Stimulated activated naive B cell treated with anti-CD40 and anti-IgM and Interleukin-4, amounts not matched to agents 10 μg/mL and 1 μg/mL and 100 μg/mL, for 72 hours (primary cell): ENCODE measurements at regions not wholly inside any gene's neighbourhood (a gene's known extent, or its start where the extent isn't known, plus 50 kb on each side); places are given as distances from the start of the nearest gene placed in this dataset.

Experiments used
- ATAC-seq, 2 donors: fragments of 150-1000 bp; cut with Tn5 transposase; replicated peaks; 2 replicates each; pipeline ENCODE4 v1.10.0; 2021; ENCODE audit warnings: moderate library complexity in 1 of 2
- DNase-seq: peaks from one replicate; pipeline ENCODE4 v3.0.0; 2021
- H3K27ac Mint-ChIP-seq: one replicate; pipeline ENCODE4 v1.8.0; 2022; ENCODE audit warnings: mild to moderate bottlenecking, mixed read lengths
- H3K27me3 Mint-ChIP-seq, 2 donors: one replicate each; pipeline ENCODE4 v1.8.0; 2022; ENCODE audit warnings: mixed read lengths in 2 of 2
- H3K36me3 Mint-ChIP-seq, 2 donors: one replicate each; pipeline ENCODE4 v1.8.0; 2022; ENCODE audit warnings: mixed read lengths in 2 of 2, mild to moderate bottlenecking in 1 of 2
- H3K4me1 Mint-ChIP-seq, 2 donors: one replicate each; pipeline ENCODE4 v1.8.0; 2022; ENCODE audit warnings: mixed read lengths in 2 of 2, mild to moderate bottlenecking in 1 of 2
- H3K4me3 Mint-ChIP-seq, 2 donors: one replicate each; pipeline ENCODE4 v1.8.0; 2022; ENCODE audit warnings: mild to moderate bottlenecking in 2 of 2, mixed read lengths in 2 of 2, moderate library complexity in 1 of 2
- H3K9me3 Mint-ChIP-seq, 2 donors: one replicate each; pipeline ENCODE4 v1.8.0; 2022; ENCODE audit warnings: mixed read lengths in 2 of 2, mild to moderate bottlenecking in 1 of 2

DNA sequence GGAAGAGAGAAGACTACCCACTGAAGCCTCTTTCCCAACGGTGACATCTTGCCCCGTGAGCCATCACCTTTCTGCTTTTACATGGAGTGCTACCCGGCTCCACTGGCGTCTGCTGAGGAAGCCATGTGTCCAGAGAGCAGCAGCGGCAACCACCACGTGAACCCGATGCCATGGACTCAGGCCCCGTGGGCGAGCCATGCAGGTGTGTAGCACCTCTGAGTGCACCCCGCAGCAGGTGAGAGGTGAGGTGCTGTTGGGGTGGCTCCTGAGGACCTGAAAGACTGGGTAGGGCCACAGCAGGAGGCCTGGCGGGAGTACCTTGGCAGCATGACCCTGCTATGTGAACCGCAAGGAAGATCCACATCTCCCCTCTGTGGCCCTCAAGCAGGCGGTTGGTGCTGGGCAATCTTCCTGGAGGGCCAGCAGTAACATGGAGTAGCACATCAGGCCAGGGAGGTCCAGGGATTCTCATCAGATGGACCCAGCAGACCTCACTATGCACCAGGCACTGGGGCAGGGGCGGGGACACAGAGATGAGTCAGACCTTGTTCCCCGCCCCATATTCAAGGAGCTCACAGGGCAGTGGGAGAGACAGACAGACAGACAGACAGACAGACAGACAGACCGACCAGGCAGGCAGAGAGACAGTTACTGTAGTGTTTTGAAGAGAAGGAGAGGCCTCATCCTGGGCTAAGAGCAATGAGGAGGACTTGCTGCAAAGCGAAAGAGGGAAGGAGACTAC is 129.6 kb downstream of the PAPOLA start:
- H3K4me3 Mint-ChIP-seq: no peak overlapping the region

DNA sequence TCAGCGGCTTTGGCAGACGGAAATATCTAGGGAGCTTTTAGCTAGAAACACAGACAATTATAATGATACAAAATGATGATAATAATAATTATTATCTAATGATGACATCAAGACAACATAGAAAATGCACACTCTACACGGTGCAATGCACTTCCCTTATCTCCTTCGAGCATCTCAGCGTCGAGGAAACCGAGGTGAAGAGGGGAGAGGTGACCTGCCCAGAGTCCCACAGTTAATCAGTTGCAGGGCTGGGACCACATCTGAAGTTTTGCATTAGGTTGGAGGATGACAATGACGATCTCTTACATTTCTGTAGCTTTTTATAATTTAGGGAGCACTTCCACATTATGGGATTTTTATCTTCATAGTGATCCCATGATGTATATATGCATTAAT is 130.2 kb downstream of the PAPOLA start:
- H3K4me1 Mint-ChIP-seq: no peaks in the 10 kb centered on the region
- H3K36me3 Mint-ChIP-seq: no peaks in the 10 kb centered on the region
- ATAC-seq (no peak), DNase-seq (no peak)
- H3K9me3 Mint-ChIP-seq: no peaks in the 10 kb centered on the region
- H3K4me3 Mint-ChIP-seq: no peak overlapping the region
- H3K27ac Mint-ChIP-seq: no peak overlapping the region
- H3K27me3 Mint-ChIP-seq: no peaks in the 10 kb centered on the region

More for the DNA sequence above, 129.6 kb downstream of the PAPOLA start:
- H3K27ac Mint-ChIP-seq: no peak overlapping the region
- H3K36me3 Mint-ChIP-seq: no peaks in the 10 kb centered on the region
- no peak for ATAC-seq
- no peaks in the 10 kb centered on the region for H3K27me3 Mint-ChIP-seq
- H3K4me1 Mint-ChIP-seq: no peaks in the 10 kb centered on the region
- no peaks in the 10 kb centered on the region for H3K9me3 Mint-ChIP-seq
- DNase-seq: no peak

DNA sequence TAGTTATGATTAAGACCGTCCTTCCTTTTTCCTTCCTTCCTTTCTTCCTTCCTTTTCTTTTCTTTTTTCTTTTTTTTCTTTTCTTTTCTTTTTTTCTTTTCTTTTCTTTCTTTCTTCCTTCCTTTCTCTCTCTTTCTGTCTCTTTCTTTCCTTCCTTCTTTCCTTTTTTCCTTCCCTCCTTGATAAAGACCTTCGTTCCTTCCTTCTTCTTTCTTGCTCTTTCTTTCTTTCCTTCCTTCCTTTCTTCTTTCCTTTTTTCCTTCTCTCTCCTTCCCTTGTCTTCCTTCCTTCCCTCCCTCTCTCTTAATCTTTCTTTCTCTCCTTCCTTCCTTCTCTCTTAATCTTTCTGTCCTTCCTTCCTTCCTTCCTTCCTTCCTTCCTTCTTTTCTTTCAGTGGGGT is 130.9 kb downstream of the PAPOLA start:
- Mint-ChIP-seq H3K27ac (no peak overlapping the region), H3K4me1 (no peaks in the 10 kb centered on the region), H3K27me3 (no peaks in the 10 kb centered on the region), H3K9me3 (no peaks in the 10 kb centered on the region), H3K36me3 (no peaks in the 10 kb centered on the region), H3K4me3 (no peak overlapping the region)
- no peak for DNase-seq
- no peak for ATAC-seq

DNA sequence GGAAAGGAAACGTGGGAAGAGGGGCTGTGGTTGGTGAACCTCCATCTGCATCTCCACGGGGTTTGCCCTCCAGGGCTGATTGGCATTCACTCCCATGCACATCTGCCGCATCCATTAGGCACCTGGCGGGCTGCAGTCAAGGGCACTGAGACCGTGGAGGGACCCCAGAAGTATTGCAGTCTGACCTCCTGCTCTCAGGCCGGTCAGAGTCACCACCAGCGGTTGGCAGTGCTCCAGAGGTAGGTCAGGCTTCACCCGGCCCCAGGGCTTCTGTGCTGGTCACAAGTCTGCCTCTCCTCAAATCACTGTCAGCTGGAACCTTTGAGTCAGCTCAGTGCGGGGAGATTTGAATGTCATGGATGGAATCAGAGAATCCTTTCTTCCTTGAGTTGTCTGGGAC is 132.3 kb downstream of the PAPOLA start:
- Mint-ChIP-seq H3K27ac (no peak overlapping the region), H3K4me1 (no peaks in the 10 kb centered on the region), H3K4me3 (no peak overlapping the region), H3K9me3 (no peaks in the 10 kb centered on the region), H3K36me3 (no peaks in the 10 kb centered on the region), H3K27me3 (no peaks in the 10 kb centered on the region)
- DNase-seq: no peak
- ATAC-seq: no peak

DNA sequence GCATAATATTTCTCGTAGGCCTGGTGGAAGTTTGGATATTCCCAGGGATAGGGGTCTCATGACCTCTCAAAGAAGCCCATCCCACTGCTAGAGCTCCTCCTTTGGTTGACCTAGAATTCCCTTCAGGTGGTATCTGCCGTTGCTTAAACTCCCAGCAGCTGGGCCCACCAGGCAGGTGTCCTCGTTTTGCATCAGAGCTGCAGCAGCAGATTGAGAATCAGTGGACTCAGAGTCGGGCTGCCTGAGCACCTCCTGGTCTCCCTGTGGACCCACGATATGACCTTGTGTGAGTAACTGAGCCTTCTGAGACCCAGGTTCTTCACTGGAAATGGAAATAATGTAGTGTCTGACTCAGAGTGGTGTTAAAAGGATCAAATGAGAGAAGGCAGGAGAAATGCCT is 132.7 kb downstream of the PAPOLA start:
- DNase-seq (no peak), ATAC-seq (no peak)
- H3K4me1 Mint-ChIP-seq: no peaks in the 10 kb centered on the region
- H3K4me3 Mint-ChIP-seq: no peak overlapping the region
- H3K27ac Mint-ChIP-seq: no peak overlapping the region
- H3K27me3 Mint-ChIP-seq: no peaks in the 10 kb centered on the region
- H3K36me3 Mint-ChIP-seq: no peaks in the 10 kb centered on the region
- H3K9me3 Mint-ChIP-seq: no peaks in the 10 kb centered on the region

DNA sequence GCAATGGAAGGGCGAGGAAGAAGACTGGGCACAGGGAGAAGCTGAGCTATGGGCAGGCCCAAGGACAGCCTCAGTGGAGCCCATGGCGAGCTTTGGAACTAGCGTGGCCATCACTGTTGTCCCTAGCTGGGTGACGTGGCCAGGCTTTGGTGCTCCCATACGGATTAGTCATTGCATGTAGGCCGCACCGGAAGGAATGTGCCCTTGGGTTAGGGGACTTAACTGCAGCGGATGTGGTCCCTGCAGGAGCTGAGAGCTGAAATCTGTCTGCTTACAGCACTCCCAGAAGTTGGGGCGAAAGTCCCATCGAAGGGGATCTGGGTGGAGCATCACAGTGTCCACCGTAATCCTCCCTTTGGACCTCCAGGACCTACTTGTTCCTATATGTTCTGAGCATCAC is 133.7 kb downstream of the PAPOLA start:
- no peak overlapping the region for H3K27ac Mint-ChIP-seq
- DNase-seq (no peak), ATAC-seq (no peak)
- H3K9me3 Mint-ChIP-seq: no peaks in the 10 kb centered on the region
- H3K27me3 Mint-ChIP-seq: no peaks in the 10 kb centered on the region
- H3K36me3 Mint-ChIP-seq: no peaks in the 10 kb centered on the region
- H3K4me3 Mint-ChIP-seq: no peak overlapping the region
- no peaks in the 10 kb centered on the region for H3K4me1 Mint-ChIP-seq

DNA sequence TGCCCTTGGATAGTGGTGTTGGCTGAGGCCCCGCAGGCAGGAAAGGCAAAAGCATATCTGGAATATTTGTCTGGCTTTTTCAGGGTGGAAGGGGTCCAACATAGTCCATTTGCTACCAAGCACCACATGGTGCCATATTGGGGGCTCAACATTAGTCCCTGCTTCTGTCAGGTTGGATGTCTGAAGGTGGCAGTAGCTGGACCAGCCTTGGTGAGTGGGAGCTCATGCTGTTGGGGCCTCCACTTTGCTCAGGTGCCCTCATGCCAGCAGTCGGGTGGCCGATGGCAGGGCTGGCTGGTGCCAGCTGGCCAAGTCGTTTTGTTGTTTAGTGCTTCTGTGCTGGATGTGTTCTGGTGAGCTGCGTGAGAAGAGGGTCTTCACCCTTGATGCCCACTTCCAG is 135.3 kb downstream of the PAPOLA start:
- H3K4me1 Mint-ChIP-seq: no peaks in the 10 kb centered on the region
- H3K27me3 Mint-ChIP-seq: peaks cover 0 to 6% of the 10 kb centered on the region in 2 donors
- DNase-seq (no peak), ATAC-seq (no peak)
- H3K36me3 Mint-ChIP-seq: no peaks in the 10 kb centered on the region
- H3K4me3 Mint-ChIP-seq: no peak overlapping the region
- no peaks in the 10 kb centered on the region for H3K9me3 Mint-ChIP-seq
- H3K27ac Mint-ChIP-seq: no peak overlapping the region

DNA sequence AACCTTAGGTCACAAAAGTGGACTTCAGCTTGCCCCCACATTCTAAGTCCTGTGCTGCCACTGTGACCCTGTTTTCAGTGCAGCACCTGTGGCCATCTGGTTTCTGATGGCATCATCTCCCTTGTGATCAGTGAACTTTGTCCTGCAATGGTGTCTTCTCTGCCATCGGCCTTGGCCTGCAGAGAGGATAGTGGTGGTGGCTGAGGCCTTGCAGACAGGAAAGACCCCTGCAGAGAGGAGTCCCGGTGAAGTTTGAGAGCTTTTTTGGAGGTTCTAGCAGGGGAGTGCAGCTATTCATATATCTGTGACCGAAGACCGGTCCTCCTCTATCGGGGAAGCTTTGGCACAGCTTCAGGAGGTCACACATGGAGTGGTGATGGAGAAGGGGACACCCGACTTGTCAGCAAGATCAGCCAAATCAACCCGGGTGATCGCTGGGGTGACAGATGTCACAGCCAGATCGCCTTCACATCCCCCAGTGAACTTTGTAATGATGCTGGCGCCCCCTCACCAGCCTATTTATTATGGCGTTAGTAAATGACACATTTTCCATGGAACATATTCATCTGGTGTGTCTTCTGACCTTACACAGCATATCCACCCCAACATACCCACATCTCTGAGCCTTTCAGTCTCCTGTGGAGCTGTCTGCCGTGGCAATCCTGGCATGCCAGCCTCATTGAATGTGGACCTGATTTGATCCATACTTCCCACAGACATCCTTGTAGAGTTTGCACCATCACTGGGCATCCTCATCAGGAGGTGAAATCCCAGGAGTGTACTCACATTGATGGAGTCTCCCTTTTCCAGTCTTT is 136.1 kb downstream of the PAPOLA start:
- no peaks in the 10 kb centered on the region for H3K4me1 Mint-ChIP-seq
- no peak overlapping the region for H3K4me3 Mint-ChIP-seq

DNA sequence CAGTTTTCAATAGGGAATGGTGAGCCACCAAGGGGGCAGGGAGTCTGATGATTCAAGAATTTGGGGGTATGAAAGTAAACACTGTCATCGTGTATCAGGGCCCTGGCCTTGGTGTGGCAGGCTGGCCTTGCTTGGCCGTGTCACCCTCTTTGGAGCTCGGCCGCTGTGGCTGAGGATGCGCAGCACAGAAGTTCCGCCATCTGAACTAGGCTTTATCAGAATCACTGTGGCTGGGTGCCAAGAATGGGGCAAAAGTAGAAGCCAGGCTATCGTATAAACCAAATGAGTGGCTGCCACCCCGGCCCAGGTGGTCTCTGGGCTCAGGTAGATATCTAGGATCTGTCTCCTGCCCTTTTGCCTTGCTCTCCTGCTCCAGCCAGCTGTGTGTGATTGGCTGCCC is 137.4 kb downstream of the PAPOLA start:
- ATAC-seq (no peak), DNase-seq (no peak)
- Mint-ChIP-seq H3K27ac (no peak overlapping the region), H3K36me3 (no peaks in the 10 kb centered on the region), H3K9me3 (no peaks in the 10 kb centered on the region), H3K4me3 (no peak overlapping the region), H3K4me1 (no peaks in the 10 kb centered on the region), H3K27me3 (peaks cover 4 to 6% of the 10 kb centered on the region in 2 donors)

More for the DNA sequence above, 136.1 kb downstream of the PAPOLA start:
- no peak for ATAC-seq
- Mint-ChIP-seq H3K27ac (no peak overlapping the region), H3K27me3 (peaks cover 0 to 6% of the 10 kb centered on the region in 2 donors), H3K9me3 (no peaks in the 10 kb centered on the region), H3K36me3 (no peaks in the 10 kb centered on the region)
- DNase-seq: no peak

DNA sequence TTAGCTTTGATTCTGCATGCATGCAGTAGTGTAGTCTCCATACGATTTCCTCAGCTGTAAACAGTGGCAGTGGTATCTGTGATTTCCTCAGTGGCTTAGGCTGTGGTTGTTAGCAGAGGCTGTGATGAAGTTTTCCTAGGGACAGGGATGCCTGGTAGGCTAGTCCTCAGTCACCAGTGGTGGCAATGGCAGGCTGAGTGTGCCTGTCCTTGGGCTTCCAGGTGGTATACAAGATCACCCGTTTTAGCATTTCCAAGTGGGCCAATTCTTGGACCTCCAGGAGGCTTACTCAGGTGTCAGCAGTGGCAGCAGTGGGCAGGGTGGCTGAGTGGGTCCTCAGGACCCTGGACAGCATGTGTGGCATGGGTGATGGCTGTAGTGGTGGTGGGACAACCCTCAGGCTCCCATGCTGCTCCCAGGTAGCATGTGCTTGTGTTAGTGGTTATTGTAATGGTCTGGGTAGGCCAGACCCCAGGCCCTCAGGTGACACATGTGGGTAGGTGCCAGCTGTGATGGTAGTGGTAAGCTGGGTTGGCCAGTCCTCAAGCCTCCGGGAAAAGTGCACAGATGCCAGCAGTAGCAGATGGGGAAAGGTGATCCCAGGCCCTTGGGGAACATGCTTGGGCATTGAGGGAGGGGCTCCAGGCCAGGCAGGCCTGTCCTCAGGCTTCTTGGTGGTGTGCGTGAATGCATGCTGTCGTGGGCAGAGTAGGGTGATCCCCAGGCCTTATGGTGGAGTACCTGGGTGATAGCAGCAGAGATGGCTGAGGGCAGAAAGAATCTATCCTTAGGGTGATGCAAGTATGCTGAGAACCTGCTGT is 146.5 kb downstream of the PAPOLA start:
- DNase-seq: no peak
- Mint-ChIP-seq H3K27me3 (peaks cover 17 to 33% of the 10 kb centered on the region in 2 donors), H3K4me3 (no peak overlapping the region), H3K27ac (no peak overlapping the region), H3K9me3 (peaks cover 22 to 31% of the 10 kb centered on the region in 2 donors), H3K36me3 (peaks cover 0 to 5% of the 10 kb centered on the region in 2 donors), H3K4me1 (no peaks in the 10 kb centered on the region)
- no peak for ATAC-seq

DNA sequence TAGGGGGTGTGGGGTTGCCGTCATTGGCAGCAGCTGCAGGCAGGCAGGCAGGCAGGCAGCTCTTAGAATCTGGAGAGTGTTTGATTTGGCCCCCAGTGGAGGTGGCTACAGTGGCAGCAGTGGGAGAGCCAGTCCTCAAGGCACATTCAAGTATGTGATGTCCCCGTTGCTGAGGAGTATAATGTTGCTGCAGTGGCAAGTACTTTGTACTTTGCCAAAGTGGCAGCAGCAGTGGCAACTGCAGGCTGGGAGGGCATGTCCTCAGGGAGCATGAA is 147.1 kb downstream of the PAPOLA start:
- Mint-ChIP-seq H3K27me3 (peaks cover 17 to 33% of the 10 kb centered on the region in 2 donors), H3K27ac (no peak overlapping the region), H3K9me3 (peaks cover 22 to 31% of the 10 kb centered on the region in 2 donors), H3K4me3 (no peak overlapping the region), H3K4me1 (no peaks in the 10 kb centered on the region), H3K36me3 (peaks cover 0 to 5% of the 10 kb centered on the region in 2 donors)
- DNase-seq (no peak), ATAC-seq (no peak)

DNA sequence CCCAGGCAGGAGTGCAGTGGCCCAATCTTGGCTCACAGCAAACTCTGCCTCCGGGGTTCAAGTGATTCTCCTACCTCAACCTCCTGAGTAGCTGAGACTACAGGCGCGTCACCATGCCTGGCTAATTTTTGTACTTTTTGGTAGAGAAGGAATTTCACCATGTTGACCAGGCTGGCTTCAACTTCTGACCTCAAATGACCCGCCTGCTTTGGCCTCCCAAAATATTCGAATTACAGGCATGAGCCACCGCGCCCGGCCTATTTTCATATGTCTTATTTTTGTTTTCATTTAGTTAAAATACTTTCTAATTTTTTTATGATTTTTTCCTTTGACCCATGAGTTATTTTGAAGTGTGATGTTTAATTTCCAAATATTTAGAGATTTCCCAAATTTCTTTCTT is 143.6 kb upstream of the VRK1 start:
- Mint-ChIP-seq H3K27ac (no peak overlapping the region), H3K4me1 (no peaks in the 10 kb centered on the region), H3K27me3 (peaks cover 17 to 32% of the 10 kb centered on the region in 2 donors), H3K36me3 (peaks cover 0 to 2% of the 10 kb centered on the region in 2 donors), H3K9me3 (peaks cover 14% of the 10 kb centered on the region in 2 donors), H3K4me3 (no peak overlapping the region)
- DNase-seq: no peak
- no peak for ATAC-seq

DNA sequence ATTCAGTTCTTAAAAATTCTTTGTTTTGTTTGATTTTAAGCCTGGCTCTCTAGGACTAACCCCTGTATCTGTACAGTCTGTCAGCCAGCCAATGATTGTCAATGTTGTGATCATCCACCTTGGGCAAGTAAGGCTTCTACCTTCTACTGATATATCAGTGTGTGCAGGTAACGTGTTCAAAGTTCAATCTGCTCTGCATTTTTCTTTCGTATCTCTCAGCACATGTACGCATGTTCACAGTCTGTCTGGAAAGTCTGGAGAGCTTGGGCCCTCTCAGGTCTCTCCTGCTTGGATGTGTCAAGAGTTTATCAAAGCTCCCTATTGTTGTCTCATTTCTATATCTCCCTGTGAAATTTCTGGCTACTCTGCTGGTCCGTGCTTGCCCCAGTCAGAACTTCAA is 138.6 kb upstream of the VRK1 start:
- Mint-ChIP-seq H3K27me3 (peaks cover 39 to 46% of the 10 kb centered on the region in 2 donors), H3K4me1 (peaks cover 0 to 6% of the 10 kb centered on the region in 2 donors), H3K27ac (no peak overlapping the region), H3K36me3 (peaks cover 0 to 2% of the 10 kb centered on the region in 2 donors), H3K9me3 (peaks cover 7 to 10% of the 10 kb centered on the region in 2 donors), H3K4me3 (no peak overlapping the region)
- DNase-seq: no peak
- ATAC-seq: no peak

DNA sequence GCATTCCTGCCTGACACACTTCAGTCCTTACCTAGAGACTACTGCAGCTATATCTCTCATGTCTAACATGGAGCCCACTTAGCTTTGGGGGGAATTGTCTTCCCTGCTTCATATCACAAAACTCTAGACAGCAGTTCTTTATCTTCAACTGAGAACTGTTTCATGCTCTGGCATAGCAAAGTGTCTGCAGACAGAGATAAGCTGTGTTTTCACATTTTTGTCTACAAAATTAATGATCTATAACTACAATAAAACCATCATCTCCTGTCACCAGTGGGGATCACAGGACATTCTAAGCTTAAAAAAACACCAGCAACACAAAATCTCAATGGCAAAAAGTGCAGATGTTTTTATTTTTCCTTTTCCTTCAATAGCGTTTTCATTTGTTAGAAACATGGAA is 137.1 kb upstream of the VRK1 start:
- Mint-ChIP-seq H3K27me3 (peaks cover 42% of the 10 kb centered on the region in 2 donors), H3K4me1 (peaks cover 0 to 6% of the 10 kb centered on the region in 2 donors), H3K4me3 (no peak overlapping the region), H3K36me3 (peaks cover 0 to 2% of the 10 kb centered on the region in 2 donors), H3K27ac (no peak overlapping the region), H3K9me3 (peaks cover 7 to 10% of the 10 kb centered on the region in 2 donors)
- DNase-seq (no peak), ATAC-seq (no peak)
